Fibroblast of lung (primary cell): ENCODE measurements at regions not wholly inside any gene's neighbourhood (a gene's known extent, or its start where the extent isn't known, plus 50 kb on each side); places are given as distances from the start of the nearest gene placed in this dataset.

Experiments used
- EZH2 ChIP-seq: IDR thresholded peaks from 2 replicates; pipeline ENCODE4 v1.5.1; 2012; ENCODE audit warnings: low read length, control low read depth, mild to moderate bottlenecking; ENCODE audit errors: missing control alignments
- TF ChIP-seq, protein P1 (sequence below), 2 donors: IDR thresholded peaks in 1 of 2; conservative IDR thresholded peaks in 1 of 2; 1 replicate in 1 of 2; 2 replicates in 1 of 2; pipeline ENCODE4 v1.5.1; 2011 to 2012; ENCODE audit warnings: low read length in 2 of 2, control low read depth in 1 of 2, inconsistent platforms in 1 of 2, low read depth in 1 of 2, mild to moderate bottlenecking in 1 of 2

DNA sequence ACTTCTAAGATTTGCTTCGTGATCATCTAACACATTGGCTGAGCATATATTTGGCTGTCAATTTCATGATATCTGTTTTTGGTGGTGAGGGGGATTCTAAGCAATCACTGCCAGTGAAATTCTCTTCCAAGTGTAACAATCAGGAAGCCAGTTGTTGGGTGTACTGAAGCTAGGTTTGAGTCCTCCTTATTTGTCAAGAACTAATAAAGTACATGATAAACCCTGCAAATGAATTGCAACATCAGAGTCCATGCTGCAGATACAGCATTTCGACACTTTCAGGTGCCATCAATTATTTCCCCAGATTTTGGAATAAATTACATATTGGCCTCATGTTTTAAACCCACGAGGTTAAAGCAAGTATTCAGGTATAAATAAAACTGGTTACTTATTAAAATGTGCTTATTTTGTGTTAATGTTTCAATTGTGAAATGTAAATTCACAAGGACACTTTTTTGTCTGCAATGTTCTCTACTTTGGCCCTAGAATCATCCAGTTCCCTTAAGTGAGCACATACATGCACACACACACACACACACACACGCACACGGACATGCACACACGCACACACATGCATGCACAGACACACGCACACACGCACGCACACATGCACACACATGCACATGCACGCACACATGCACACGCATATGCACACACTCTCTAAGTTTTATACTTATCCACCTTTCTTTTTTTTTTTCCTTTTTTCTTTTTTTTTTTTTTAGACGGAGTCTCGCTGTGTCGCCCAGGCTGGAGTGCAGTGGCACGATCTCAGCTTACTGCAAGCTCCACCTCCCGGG, 510.2 kb upstream of the KLF6 start:
- TF ChIP-seq, protein P1, sequence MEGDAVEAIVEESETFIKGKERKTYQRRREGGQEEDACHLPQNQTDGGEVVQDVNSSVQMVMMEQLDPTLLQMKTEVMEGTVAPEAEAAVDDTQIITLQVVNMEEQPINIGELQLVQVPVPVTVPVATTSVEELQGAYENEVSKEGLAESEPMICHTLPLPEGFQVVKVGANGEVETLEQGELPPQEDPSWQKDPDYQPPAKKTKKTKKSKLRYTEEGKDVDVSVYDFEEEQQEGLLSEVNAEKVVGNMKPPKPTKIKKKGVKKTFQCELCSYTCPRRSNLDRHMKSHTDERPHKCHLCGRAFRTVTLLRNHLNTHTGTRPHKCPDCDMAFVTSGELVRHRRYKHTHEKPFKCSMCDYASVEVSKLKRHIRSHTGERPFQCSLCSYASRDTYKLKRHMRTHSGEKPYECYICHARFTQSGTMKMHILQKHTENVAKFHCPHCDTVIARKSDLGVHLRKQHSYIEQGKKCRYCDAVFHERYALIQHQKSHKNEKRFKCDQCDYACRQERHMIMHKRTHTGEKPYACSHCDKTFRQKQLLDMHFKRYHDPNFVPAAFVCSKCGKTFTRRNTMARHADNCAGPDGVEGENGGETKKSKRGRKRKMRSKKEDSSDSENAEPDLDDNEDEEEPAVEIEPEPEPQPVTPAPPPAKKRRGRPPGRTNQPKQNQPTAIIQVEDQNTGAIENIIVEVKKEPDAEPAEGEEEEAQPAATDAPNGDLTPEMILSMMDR (conservative IDR thresholded peaks at IDR 0.05 in 1 of 2, IDR thresholded peaks at IDR 0.05 in 1 of 2; ENCODE audit: low read depth in 1 of 2, low read length in 2 of 2) = no peak
- TF ChIP-seq EZH2 = no peak
